ENCODE measurements at regions not wholly inside any gene's neighbourhood (a gene's known extent, or its start where the extent isn't known, plus 50 kb on each side); places are given as distances from the start of the nearest gene placed in this dataset.

DNA sequence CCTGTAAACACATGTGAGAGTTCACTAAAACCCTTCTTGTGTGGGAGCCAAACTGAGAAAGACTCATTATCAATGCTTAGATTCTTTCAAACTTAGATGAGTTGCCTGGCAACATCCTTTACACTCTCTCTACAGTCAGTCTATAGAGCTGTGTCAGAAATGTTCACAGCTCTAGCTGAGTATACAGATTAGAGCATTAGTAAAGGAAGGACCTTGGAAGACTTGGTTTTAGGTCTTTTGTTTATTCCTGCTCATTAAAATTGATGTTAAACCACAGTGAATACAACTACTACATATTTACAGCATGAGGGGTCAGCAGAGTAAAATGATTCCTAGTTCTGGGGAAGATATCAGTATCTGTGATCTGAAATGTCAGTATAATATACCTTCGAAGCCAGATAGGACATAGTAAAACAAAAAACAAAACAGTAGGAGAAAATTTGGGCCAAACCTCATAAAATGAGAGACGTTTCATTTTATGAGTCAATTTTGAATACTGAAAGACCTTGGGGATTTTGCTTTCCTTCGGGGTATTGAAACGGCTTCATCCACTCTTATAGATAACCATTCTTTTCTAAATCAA is 186.0 kb downstream of the TANC2 start:
- TF ChIP-seq, protein P1, sequence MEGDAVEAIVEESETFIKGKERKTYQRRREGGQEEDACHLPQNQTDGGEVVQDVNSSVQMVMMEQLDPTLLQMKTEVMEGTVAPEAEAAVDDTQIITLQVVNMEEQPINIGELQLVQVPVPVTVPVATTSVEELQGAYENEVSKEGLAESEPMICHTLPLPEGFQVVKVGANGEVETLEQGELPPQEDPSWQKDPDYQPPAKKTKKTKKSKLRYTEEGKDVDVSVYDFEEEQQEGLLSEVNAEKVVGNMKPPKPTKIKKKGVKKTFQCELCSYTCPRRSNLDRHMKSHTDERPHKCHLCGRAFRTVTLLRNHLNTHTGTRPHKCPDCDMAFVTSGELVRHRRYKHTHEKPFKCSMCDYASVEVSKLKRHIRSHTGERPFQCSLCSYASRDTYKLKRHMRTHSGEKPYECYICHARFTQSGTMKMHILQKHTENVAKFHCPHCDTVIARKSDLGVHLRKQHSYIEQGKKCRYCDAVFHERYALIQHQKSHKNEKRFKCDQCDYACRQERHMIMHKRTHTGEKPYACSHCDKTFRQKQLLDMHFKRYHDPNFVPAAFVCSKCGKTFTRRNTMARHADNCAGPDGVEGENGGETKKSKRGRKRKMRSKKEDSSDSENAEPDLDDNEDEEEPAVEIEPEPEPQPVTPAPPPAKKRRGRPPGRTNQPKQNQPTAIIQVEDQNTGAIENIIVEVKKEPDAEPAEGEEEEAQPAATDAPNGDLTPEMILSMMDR (IDR thresholded peaks at IDR 0.05), result no peak
- intact Hi-C loops (cut with DNase I), result no loop called here
- no peak for DNase-seq
- H3K27me3 ChIP-seq, result no peaks in the 10 kb centered on the region
- no peak overlapping the region for H3K27ac ChIP-seq
- no peak overlapping the region for H3K4me3 ChIP-seq
- H3K36me3 ChIP-seq, result no peaks in the 10 kb centered on the region
- no peaks in the 10 kb centered on the region for H3K9me3 ChIP-seq
- H3K4me1 ChIP-seq, result no peaks in the 10 kb centered on the region
- no peak overlapping the region for H3K9ac ChIP-seq (ENCODE audit: low read depth in 2 of 2, low read length in 2 of 2)

DNA sequence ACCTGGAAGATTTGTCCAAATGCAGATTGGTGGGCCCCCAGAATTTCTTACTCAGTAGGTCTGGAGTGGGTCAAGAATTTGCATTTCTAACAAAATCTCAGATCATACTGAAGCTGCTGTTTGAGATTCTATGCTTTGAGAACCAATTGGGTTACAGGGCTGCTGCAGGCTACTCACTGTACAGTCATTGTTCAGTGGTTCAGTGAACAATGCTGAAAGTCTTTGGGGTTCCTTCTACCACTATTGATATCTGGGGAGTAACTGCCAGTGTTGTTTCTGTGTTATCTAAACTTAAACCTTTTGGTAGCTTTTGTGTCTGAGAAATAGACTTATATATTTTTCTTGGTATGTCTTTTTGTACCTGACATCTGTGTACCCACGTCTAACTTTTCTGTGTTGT is 187.5 kb downstream of the TANC2 start:
- Histone ChIP-seq H3K9me3 (no peaks in the 10 kb centered on the region), H3K4me1 (no peaks in the 10 kb centered on the region), H3K4me3 (no peak overlapping the region), H3K36me3 (no peaks in the 10 kb centered on the region), H3K27ac (no peak overlapping the region), H3K27me3 (no peaks in the 10 kb centered on the region), H3K9ac (ENCODE audit: low read depth in 2 of 2, low read length in 2 of 2) (no peak overlapping the region)
- intact Hi-C loops (cut with DNase I), result no loop called here
- TF ChIP-seq, protein P1 (IDR thresholded peaks at IDR 0.05), result no peak
- no peak for DNase-seq

DNA sequence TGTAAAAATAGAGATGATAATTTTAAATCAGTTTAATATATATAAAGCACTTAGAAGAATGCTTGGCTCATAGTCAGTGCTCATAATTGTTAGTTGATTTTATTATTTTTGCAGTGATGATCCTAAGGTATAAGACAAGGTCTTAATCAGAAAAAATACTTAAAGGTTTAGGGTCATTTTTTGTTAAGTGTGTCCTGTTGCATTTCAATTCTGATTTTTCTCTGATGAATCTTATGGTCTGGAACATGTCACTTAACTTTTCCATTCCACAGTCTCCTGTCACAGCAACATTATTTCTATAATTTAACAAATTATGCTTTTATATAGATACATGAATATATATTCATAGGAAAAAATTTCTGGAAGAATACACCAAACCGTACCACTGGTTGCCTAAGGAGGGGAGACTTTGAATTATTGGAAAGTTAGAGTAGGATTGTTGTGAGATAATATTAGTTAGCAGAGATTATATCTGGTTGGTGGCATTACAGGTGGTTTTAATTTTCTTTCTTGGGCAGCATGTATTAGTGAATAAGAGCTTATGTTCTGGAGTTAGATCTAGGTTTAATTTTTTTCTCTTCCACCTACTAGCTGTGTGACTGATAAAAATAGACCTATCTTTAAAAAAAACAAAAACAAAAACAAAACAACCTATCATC is 188.7 kb downstream of the TANC2 start:
- Histone ChIP-seq H3K9ac (ENCODE audit: low read depth in 2 of 2, low read length in 2 of 2) (no peak overlapping the region), H3K36me3 (no peaks in the 10 kb centered on the region), H3K4me1 (no peaks in the 10 kb centered on the region), H3K27me3 (no peaks in the 10 kb centered on the region), H3K27ac (no peak overlapping the region), H3K9me3 (no peaks in the 10 kb centered on the region), H3K4me3 (no peak overlapping the region)
- DNase-seq, result no peak
- intact Hi-C loops (cut with DNase I), result no loop called here
- TF ChIP-seq, protein P1 (IDR thresholded peaks at IDR 0.05), result no peak

DNA sequence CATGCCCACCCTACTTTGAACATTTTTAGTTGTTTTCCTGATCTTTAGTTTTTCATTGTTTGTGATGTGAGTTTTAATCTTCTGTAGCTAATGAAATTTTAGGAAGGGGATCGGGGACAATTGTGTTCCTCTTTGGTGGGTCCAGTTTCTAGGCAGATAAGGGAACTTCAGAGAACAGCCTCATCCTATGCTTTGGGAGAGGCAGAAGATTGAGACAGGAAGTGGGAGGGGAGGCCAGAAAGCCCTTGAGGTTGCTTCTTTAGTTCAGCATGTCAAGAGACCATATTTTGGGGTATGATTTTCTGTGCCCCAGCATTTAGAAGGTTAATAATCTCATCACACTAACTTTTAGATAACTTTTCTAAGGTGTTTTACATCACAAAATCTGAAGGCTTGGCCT is 191.0 kb downstream of the TANC2 start:
- intact Hi-C loops (cut with DNase I), result no loop called here
- Histone ChIP-seq H3K4me3 (no peak overlapping the region), H3K27me3 (no peaks in the 10 kb centered on the region), H3K27ac (no peak overlapping the region), H3K9ac (ENCODE audit: low read depth in 2 of 2, low read length in 2 of 2) (no peak overlapping the region), H3K36me3 (no peaks in the 10 kb centered on the region), H3K9me3 (no peaks in the 10 kb centered on the region), H3K4me1 (no peaks in the 10 kb centered on the region)
- TF ChIP-seq, protein P1 (IDR thresholded peaks at IDR 0.05), result no peak
- no peak for DNase-seq

DNA sequence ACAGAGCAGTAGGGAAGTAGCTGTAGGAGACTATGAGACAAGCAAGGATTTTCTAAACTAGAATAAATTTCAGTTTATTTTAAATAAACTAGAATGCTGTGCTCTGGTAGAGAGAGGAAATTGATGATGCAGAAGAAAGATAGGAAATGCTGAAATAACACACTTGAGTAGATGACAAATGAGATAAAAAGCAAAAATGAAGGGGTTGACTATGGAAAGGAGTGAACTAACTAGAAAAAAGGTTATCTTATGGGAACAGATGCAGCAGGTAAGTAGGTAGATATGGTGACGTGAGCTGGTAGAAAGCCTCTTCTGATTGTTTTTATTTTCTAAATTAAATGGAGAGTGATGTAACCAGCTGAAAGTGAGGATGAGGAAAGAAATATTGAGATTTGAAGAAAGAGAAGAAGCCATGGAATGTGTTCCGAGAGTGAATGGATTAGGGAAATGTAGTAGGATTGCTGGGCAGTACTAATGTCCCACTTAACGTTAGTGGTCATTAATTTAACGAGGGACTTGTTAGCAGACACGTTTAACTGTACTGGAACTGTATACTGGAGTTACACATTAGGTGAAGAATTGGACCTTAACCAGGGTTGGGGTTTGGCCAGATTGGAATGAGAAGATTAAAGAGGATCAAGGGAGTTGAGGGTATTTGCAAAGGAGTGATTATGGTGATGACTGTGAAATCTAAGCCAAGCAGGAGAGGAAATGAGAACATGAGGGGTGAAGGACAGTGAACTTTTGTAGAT is 196.5 kb downstream of the TANC2 start:
- H3K27me3 ChIP-seq, result no peaks in the 10 kb centered on the region
- no peaks in the 10 kb centered on the region for H3K36me3 ChIP-seq
- H3K9me3 ChIP-seq, result no peaks in the 10 kb centered on the region
- TF ChIP-seq, protein P1 (IDR thresholded peaks at IDR 0.05), result no peak
- no peak overlapping the region for H3K4me3 ChIP-seq
- H3K9ac ChIP-seq (ENCODE audit: low read depth in 2 of 2, low read length in 2 of 2), result no peak overlapping the region
- intact Hi-C loops (cut with DNase I), result no loop called here
- H3K27ac ChIP-seq, result no peak overlapping the region
- DNase-seq, result no peak
- no peaks in the 10 kb centered on the region for H3K4me1 ChIP-seq

Measured in colonic mucosa (tissue), 4 donors.